Breast epithelium (tissue), 4 donors: ENCODE measurements at regions not wholly inside any gene's neighbourhood (a gene's known extent, or its start where the extent isn't known, plus 50 kb on each side); places are given as distances from the start of the nearest gene placed in this dataset.

ENCODE experiments used
- DNase-seq, 2 donors: peaks; one replicate each; pipeline ENCODE4 v3.0.0-alpha.2; 2019; ENCODE audit warnings: low spot score in 2 of 2
- H3K27ac ChIP-seq, 2 donors: fragments of 200-600 bp; sonication (generic) in 1 of 2; one replicate each; pipeline ENCODE4 v1.5.1; 2016 to 2019; ENCODE audit warnings: mild to moderate bottlenecking in 1 of 2
- H3K27me3 ChIP-seq, 2 donors: fragments of 200-600 bp; sonication (generic) in 1 of 2; one replicate each; pipeline versions ENCODE4 v1.5.1 to v1.6.0; 2017 to 2019; ENCODE audit warnings: control low read depth in 1 of 2, mild to moderate bottlenecking in 1 of 2
- H3K36me3 ChIP-seq: fragments of 200-600 bp; one replicate; pipeline ENCODE4 v1.5.1; 2019
- H3K4me1 ChIP-seq, 2 donors: fragments of 200-600 bp; sonication (generic); one replicate each; pipeline ENCODE4 v1.5.1; 2016 to 2019; ENCODE audit warnings: control low read depth in 1 of 2
- H3K4me3 ChIP-seq, 3 donors: fragments of 200-600 bp; sonication (generic); 1 replicate in 2 of 3; 2 replicates in 1 of 3; pipeline ENCODE4 v1.5.1; 2016 to 2019; ENCODE audit warnings: mild to moderate bottlenecking in 3 of 3, moderate library complexity in 2 of 3
- H3K9me3 ChIP-seq, 2 donors: fragments of 200-600 bp; sonication (generic) in 1 of 2; one replicate each; pipeline ENCODE4 v1.5.1; 2016 to 2019; ENCODE audit warnings: control low read depth in 1 of 2
- POLR2A ChIP-seq: fragments of 450-650 bp; IDR thresholded peaks from one replicate; pipeline ENCODE4 v1.6.1; 2016; ENCODE audit warnings: antibody characterized with exemption, mild to moderate bottlenecking, moderate library complexity
- POLR2AphosphoS5 ChIP-seq, 3 donors: sonication (generic); formaldehyde crosslinking; IDR thresholded peaks; one replicate each; pipeline ENCODE4 v1.6.1; 2017; ENCODE audit warnings: antibody characterized with exemption in 3 of 3
- intact Hi-C: fragments of 100-400 bp; cut with DNase I; formaldehyde crosslinking; loops from one replicate; pipeline ENCODE4 v1.15.1; 2023; ENCODE audit warnings: low total_unique reads
- TF ChIP-seq, protein P1 (sequence below), 3 donors: fragments of 450-650 bp; IDR thresholded peaks; one replicate each; pipeline ENCODE4 v1.5.1; 2016 to 2017; ENCODE audit warnings: antibody characterized with exemption in 3 of 3, mild to moderate bottlenecking in 3 of 3, moderate library complexity in 3 of 3

- Histone ChIP-seq H3K4me3 (no peak overlapping the region), H3K27ac (no peak overlapping the region), H3K9me3 (peaks cover 0 to 10% of the 10 kb centered on the region in 2 donors), H3K4me1 (no peaks in the 10 kb centered on the region), H3K36me3 (no peaks in the 10 kb centered on the region), H3K27me3 (no peaks in the 10 kb centered on the region)
- no peak for TF ChIP-seq POLR2A
- TF ChIP-seq POLR2AphosphoS5 (IDR thresholded peaks at IDR 0.05) = no peak
- TF ChIP-seq, protein P1, sequence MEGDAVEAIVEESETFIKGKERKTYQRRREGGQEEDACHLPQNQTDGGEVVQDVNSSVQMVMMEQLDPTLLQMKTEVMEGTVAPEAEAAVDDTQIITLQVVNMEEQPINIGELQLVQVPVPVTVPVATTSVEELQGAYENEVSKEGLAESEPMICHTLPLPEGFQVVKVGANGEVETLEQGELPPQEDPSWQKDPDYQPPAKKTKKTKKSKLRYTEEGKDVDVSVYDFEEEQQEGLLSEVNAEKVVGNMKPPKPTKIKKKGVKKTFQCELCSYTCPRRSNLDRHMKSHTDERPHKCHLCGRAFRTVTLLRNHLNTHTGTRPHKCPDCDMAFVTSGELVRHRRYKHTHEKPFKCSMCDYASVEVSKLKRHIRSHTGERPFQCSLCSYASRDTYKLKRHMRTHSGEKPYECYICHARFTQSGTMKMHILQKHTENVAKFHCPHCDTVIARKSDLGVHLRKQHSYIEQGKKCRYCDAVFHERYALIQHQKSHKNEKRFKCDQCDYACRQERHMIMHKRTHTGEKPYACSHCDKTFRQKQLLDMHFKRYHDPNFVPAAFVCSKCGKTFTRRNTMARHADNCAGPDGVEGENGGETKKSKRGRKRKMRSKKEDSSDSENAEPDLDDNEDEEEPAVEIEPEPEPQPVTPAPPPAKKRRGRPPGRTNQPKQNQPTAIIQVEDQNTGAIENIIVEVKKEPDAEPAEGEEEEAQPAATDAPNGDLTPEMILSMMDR (IDR thresholded peaks at IDR 0.05) = no peak
- no peak for DNase-seq
- intact Hi-C loops = no loop called here
Measured at GRCh38 chr4:79666875-79667274, 258.8 kb upstream of the GK2 start.

DNA sequence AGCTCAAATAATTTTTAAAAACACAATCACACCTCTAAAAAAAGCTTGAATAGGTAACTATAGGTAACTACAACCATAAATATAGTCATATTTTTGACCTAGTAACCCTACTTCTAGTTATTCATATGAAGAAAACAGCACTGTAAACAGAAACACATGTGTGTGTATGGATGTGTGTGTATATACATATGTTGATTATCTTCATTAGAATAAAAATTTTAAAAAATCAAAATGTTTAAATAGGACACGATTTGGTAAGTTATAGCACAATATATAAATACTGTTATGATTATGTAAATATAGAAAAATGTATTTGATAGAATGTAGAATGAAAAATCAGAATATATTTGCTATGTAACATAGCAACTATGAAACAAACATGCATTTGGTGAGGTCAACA lies 258.1 kb upstream of the GK2 start:
- H3K27ac ChIP-seq = no peak overlapping the region
- H3K36me3 ChIP-seq = no peaks in the 10 kb centered on the region
- no peak overlapping the region for H3K4me3 ChIP-seq
- no peak for DNase-seq
- intact Hi-C loops = no loop called here
- TF ChIP-seq POLR2AphosphoS5 (IDR thresholded peaks at IDR 0.05) (no peak), POLR2A (no peak)
- TF ChIP-seq, protein P1 (IDR thresholded peaks at IDR 0.05) = no peak
- H3K4me1 ChIP-seq = no peaks in the 10 kb centered on the region
- no peaks in the 10 kb centered on the region for H3K27me3 ChIP-seq
- peaks cover 0 to 10% of the 10 kb centered on the region in 2 donors for H3K9me3 ChIP-seq

DNA sequence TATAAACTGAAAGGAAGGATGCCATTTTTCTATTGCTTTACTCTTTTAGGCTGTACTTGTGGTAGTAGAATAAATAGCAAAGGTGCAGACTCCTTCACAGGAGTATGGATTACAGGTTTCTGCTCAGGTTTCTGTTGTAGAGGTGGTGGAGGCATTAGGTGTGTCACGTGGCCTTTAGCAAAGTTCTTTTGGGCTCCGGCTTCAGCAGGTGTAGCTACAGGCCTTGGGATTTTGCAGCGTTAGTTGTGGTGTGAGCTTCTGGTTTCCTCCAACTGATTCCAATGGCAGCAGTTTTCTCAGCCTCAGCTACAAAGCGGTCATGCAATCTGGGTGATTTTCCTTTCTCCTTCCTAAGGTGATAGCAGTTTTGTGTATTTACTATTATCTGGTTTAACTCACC lies 255.8 kb upstream of the GK2 start:
- H3K4me3 ChIP-seq = no peak overlapping the region
- intact Hi-C loops = no loop called here
- DNase-seq = no peak

DNA sequence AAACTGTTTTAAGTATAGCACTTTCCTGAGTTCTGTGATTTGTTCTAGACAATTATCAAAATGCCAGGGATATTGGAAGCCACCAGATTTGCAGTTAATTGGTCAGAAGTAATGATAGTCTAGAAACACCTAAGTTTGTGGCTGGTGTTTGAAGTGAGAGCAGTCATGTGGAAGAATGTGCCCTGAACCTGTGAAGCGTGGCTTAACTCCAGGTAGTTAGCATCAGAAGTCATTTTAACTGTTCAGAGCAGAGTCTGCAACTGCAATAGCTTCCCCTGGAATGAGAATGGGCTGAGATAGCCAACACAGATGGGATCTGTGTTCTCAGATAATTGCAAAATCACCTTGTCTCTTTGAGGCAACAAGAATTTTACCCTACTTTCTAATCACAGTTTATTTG lies 255.1 kb upstream of the GK2 start:
- intact Hi-C loops = no loop called here
- Histone ChIP-seq H3K27me3 (no peaks in the 10 kb centered on the region), H3K4me1 (no peaks in the 10 kb centered on the region), H3K27ac (no peak overlapping the region), H3K9me3 (no peaks in the 10 kb centered on the region), H3K36me3 (no peaks in the 10 kb centered on the region), H3K4me3 (no peak overlapping the region)
- DNase-seq = no peak
- TF ChIP-seq, protein P1 (IDR thresholded peaks at IDR 0.05) = no peak
- TF ChIP-seq POLR2AphosphoS5 (IDR thresholded peaks at IDR 0.05) = no peak
- TF ChIP-seq POLR2A = no peak

More for the DNA sequence above, 255.8 kb upstream of the GK2 start:
- no peaks in the 10 kb centered on the region for H3K27me3 ChIP-seq
- no peak overlapping the region for H3K27ac ChIP-seq
- H3K4me1 ChIP-seq = no peaks in the 10 kb centered on the region
- TF ChIP-seq, protein P1 (IDR thresholded peaks at IDR 0.05) = no peak
- no peak for TF ChIP-seq POLR2AphosphoS5 (IDR thresholded peaks at IDR 0.05)
- no peak for TF ChIP-seq POLR2A
- no peaks in the 10 kb centered on the region for H3K36me3 ChIP-seq
- peaks cover 0 to 3% of the 10 kb centered on the region in 2 donors for H3K9me3 ChIP-seq

GRCh38 chr4:79662651-79663050 lies 254.6 kb upstream of the GK2 start:
- Histone ChIP-seq H3K4me1 (no peaks in the 10 kb centered on the region), H3K36me3 (no peaks in the 10 kb centered on the region), H3K27me3 (no peaks in the 10 kb centered on the region), H3K4me3 (no peak overlapping the region), H3K9me3 (peaks cover 0 to 1% of the 10 kb centered on the region in 2 donors), H3K27ac (no peak overlapping the region)
- intact Hi-C loops = no loop called here
- TF ChIP-seq, protein P1 (IDR thresholded peaks at IDR 0.05) = no peak
- TF ChIP-seq POLR2AphosphoS5 (IDR thresholded peaks at IDR 0.05) (no peak), POLR2A (no peak)
- DNase-seq = no peak
